Medulla oblongata (tissue), 1 donor: ENCODE measurements at regions not wholly inside any gene's neighbourhood (a gene's known extent, or its start where the extent isn't known, plus 50 kb on each side); places are given as distances from the start of the nearest gene placed in this dataset.
A peak's percentile ranks its signal among the peaks of the same experiment; 100 is the strongest.

Experiments
- DNase-seq: peaks from one replicate; pipeline ENCODE4 v3.0.0-alpha.2; 2015; ENCODE audit errors: extremely low spot score

GRCh38 chr2:237170020-237170419, 84.3 kb downstream of the COPS8 start:
- no peak for DNase-seq

- DNase-seq = peak; percentile 39
Observed at GRCh38 chr2:237171396-237171795, 85.7 kb downstream of the COPS8 start.

GRCh38 chr2:237171881-237172280, 86.2 kb downstream of the COPS8 start:
- no peak for DNase-seq

- no peak for DNase-seq
Observed at GRCh38 chr2:237177052-237177451, 91.4 kb downstream of the COPS8 start.

- no peak for DNase-seq
Observed at GRCh38 chr2:237177986-237178385, 92.3 kb downstream of the COPS8 start.

- DNase-seq = no peak
Observed at GRCh38 chr2:237178396-237178795, 92.7 kb downstream of the COPS8 start.

GRCh38 chr2:237179161-237179560, 93.5 kb downstream of the COPS8 start:
- DNase-seq = no peak

GRCh38 chr2:237180187-237180586, 94.5 kb downstream of the COPS8 start:
- DNase-seq = no peak

- no peak for DNase-seq
Observed at GRCh38 chr2:237180987-237181386, 95.3 kb downstream of the COPS8 start.

GRCh38 chr2:237181844-237182243, 96.2 kb downstream of the COPS8 start:
- DNase-seq = no peak

- DNase-seq = no peak
Observed at GRCh38 chr2:237182422-237183123, 96.9 kb downstream of the COPS8 start.

GRCh38 chr2:237184192-237184918, 98.7 kb downstream of the COPS8 start:
- no peak for DNase-seq

- DNase-seq = no peak
Observed at GRCh38 chr2:237184919-237185552, 99.3 kb downstream of the COPS8 start.

GRCh38 chr2:237185553-237185925, 99.8 kb downstream of the COPS8 start:
- DNase-seq = no peak

- no peak for DNase-seq
Observed at GRCh38 chr2:237189799-237190198, 104.1 kb downstream of the COPS8 start.

GRCh38 chr2:237190966-237191713, 105.5 kb downstream of the COPS8 start:
- no peak for DNase-seq

GRCh38 chr2:237191714-237192081, 106.0 kb downstream of the COPS8 start:
- DNase-seq = no peak

- no peak for DNase-seq
Observed at GRCh38 chr2:237192881-237193280, 107.2 kb downstream of the COPS8 start.

GRCh38 chr2:237193436-237193835, 107.7 kb downstream of the COPS8 start:
- no peak for DNase-seq

- DNase-seq = no peak
Observed at GRCh38 chr2:237194081-237194480, 108.4 kb downstream of the COPS8 start.

- DNase-seq = no peak
Observed at GRCh38 chr2:237194906-237195305, 109.2 kb downstream of the COPS8 start.

GRCh38 chr2:237195396-237196120, 109.9 kb downstream of the COPS8 start:
- no peak for DNase-seq
